GM12874 (cell line): ENCODE measurements at regions not wholly inside any gene's neighbourhood (a gene's known extent, or its start where the extent isn't known, plus 50 kb on each side); places are given as distances from the start of the nearest gene placed in this dataset.

Source experiments
- TF ChIP-seq, protein P1 (sequence below): IDR thresholded peaks from 2 replicates; pipeline ENCODE4 v1.5.1; 2011; ENCODE audit warnings: low read depth, mild to moderate bottlenecking, control low read depth, low read length, moderate library complexity; ENCODE audit not compliant: insufficient read depth

- TF ChIP-seq, protein P1, sequence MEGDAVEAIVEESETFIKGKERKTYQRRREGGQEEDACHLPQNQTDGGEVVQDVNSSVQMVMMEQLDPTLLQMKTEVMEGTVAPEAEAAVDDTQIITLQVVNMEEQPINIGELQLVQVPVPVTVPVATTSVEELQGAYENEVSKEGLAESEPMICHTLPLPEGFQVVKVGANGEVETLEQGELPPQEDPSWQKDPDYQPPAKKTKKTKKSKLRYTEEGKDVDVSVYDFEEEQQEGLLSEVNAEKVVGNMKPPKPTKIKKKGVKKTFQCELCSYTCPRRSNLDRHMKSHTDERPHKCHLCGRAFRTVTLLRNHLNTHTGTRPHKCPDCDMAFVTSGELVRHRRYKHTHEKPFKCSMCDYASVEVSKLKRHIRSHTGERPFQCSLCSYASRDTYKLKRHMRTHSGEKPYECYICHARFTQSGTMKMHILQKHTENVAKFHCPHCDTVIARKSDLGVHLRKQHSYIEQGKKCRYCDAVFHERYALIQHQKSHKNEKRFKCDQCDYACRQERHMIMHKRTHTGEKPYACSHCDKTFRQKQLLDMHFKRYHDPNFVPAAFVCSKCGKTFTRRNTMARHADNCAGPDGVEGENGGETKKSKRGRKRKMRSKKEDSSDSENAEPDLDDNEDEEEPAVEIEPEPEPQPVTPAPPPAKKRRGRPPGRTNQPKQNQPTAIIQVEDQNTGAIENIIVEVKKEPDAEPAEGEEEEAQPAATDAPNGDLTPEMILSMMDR: no peak
Observed at GRCh38 chr12:91772411-91772810, 373.2 kb downstream of the BTG1 start.

DNA sequence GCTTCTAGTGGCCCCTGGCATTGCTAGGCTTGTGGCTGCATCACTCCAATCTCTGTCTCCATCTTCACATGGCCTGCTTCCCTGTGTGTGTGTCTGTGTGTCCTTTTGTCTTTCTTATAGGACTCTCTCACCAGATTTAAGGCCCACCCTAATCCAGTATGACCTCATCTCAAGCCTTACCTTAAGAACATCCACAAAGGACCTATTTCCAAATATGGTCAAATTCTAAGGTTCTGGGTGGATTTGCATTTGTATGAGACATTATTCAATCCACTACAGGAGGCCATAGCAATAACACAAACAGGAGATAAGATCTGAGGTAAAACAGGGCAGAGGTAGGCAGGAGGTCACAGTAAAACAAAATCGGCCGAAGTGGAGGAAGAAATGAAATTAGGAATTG is 375.9 kb downstream of the BTG1 start:
- TF ChIP-seq, protein P1: no peak

GRCh38 chr12:91767237-91767636 is 378.4 kb downstream of the BTG1 start:
- TF ChIP-seq, protein P1: no peak

GRCh38 chr12:91766454-91766853 is 379.2 kb downstream of the BTG1 start:
- TF ChIP-seq, protein P1: no peak

DNA sequence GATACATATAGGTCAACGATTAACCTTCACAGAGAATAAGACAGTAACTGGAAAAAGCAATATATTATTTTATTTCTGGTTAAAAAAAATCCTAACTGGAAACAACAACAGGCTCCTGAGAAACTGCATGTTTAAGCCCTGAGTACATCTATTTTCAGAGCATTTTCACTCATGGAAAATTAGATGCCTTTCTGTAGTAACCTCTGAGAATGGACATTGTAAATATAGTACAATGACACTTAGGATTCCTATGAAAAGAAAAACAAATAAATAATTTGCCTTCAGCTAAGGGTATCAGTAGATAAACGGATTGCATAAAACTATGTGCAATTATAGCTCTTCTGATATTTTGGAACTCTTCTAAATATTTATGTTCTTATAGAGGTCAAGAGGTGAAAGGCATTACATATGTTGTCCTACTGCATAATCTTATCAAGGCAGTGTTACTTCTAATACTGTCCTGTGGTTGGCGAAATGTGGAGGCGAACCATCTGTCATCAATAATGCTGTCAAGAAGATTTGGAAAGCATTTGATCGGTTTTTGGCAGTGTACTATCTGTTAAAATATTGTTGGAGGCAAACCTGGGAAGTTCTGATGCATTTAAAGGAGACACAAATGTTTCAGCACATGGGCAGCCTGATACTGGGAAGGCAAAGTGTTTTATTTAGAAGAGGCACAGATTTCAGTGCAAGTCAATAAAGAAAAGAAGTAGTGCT is 381.8 kb downstream of the BTG1 start:
- TF ChIP-seq, protein P1: no peak

- TF ChIP-seq, protein P1: no peak
Observed at GRCh38 chr12:91753649-91754048, 392.0 kb downstream of the BTG1 start.

- TF ChIP-seq, protein P1: no peak
Observed at GRCh38 chr12:91746976-91747375, 398.7 kb downstream of the BTG1 start.
